A673 (cell line): ENCODE measurements at regions not wholly inside any gene's neighbourhood (a gene's known extent, or its start where the extent isn't known, plus 50 kb on each side); places are given as distances from the start of the nearest gene placed in this dataset.

ENCODE experiments used
- BruUV-seq: library from RNA; stranded (reverse); fragments of 400-500 nt; replicated peaks from 2 replicates; lab custom pipeline; 2021; lab: Mats Ljungman, UMichigan
- CTCF ChIA-PET: fragments of 300-600 bp; sonication (Branson Sonifier 250); formaldehyde crosslinking; loops from one replicate; lab custom pipeline; 2022; ENCODE audit warnings: antibody characterized with exemption; lab: Charles Lee
- POLR2A ChIA-PET: fragments of 300-600 bp; sonication (Branson Sonifier 250); formaldehyde crosslinking; loops from one replicate; lab custom pipeline; 2022; ENCODE audit warnings: antibody characterized with exemption; ENCODE audit not compliant: low non-redundant PET; lab: Charles Lee
- DNase-seq: peaks from one replicate; pipeline ENCODE4 v3.0.0-alpha.2; 2015; ENCODE audit warnings: low spot score
- H3K27ac ChIP-seq: fragments of 200-600 bp; sonication (generic); 2 replicates; pipeline ENCODE4 v1.5.1; 2016; ENCODE audit warnings: mixed run types, low read depth, mild to moderate bottlenecking, mixed read lengths, antibody characterized with exemption, low read length; ENCODE audit not compliant: poor library complexity, severe bottlenecking
- H3K27me3 ChIP-seq: fragments of 200-600 bp; sonication (generic); replicated peaks from 2 replicates; pipeline ENCODE4 v1.6.1; 2017; ENCODE audit warnings: mixed run types, low read depth, mild to moderate bottlenecking, mixed read lengths, antibody characterized with exemption, low read length; ENCODE audit not compliant: insufficient read depth, poor library complexity
- H3K36me3 ChIP-seq: fragments of 200-600 bp; sonication (generic); 2 replicates; pipeline ENCODE4 v1.6.1; 2016; ENCODE audit warnings: mixed run types, mild to moderate bottlenecking, mixed read lengths, antibody characterized with exemption, low read length; ENCODE audit not compliant: insufficient read depth, poor library complexity, severe bottlenecking
- H3K4me1 ChIP-seq: fragments of 200-600 bp; sonication (generic); 2 replicates; pipeline ENCODE4 v1.6.1; 2017; ENCODE audit warnings: mixed run types, mild to moderate bottlenecking, mixed read lengths, antibody characterized with exemption, low read length; ENCODE audit not compliant: insufficient read depth, poor library complexity, severe bottlenecking
- H3K4me3 ChIP-seq: fragments of 200-600 bp; sonication (generic); 2 replicates; pipeline ENCODE4 v1.5.1; 2016; ENCODE audit warnings: low read depth, mixed run types, mild to moderate bottlenecking, mixed read lengths, low read length; ENCODE audit not compliant: poor library complexity, severe bottlenecking
- H3K9me3 ChIP-seq: fragments of 200-600 bp; sonication (generic); 2 replicates; pipeline ENCODE4 v1.6.1; 2016; ENCODE audit warnings: mixed run types, low read depth, mild to moderate bottlenecking, mixed read lengths, antibody characterized with exemption, low read length; ENCODE audit not compliant: poor library complexity, severe bottlenecking
- EZH2 ChIP-seq: fragments of 200-600 bp; sonication (generic); IDR thresholded peaks from 2 replicates; pipeline ENCODE4 v1.6.1; 2017; ENCODE audit warnings: borderline replicate concordance, low read depth, mild to moderate bottlenecking, mixed read lengths, antibody characterized with exemption, low read length; ENCODE audit not compliant: poor library complexity, severe bottlenecking
- intact Hi-C: fragments of 100-400 bp; cut with micrococcal nuclease; formaldehyde crosslinking; loops from one replicate; pipeline ENCODE4 v1.10.0; 2022; ENCODE audit not compliant: unreplicated experiment
- TF ChIP-seq, protein P1 (sequence below): fragments of 300-800, 200-600 bp; sonication (generic); conservative IDR thresholded peaks from 2 replicates; pipeline ENCODE4 v1.5.1; 2017; ENCODE audit warnings: low read depth, mild to moderate bottlenecking, antibody characterized with exemption, low read length, moderate library complexity, mixed read lengths

DNA sequence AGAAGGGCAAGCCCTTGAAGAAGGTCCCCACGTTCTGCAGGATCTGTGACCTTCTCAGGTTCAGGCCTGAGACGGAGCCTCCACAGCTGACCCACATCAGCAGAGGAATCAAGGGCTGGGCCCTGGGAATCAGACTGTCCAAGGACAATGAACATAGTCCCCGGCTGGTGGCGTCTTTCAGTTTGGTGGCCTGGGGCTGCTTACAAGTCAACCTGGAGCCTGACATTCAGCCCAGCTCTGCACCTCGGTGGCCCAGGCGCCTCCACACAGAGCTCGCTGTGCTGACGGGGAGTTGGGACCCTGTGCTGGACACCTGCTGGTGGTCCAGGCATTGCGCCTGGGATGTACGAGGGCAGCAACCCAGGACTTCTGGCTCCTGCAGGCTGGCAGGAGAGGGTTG is 523.5 kb downstream of the TBC1D22A start:
- TF ChIP-seq, protein P1, sequence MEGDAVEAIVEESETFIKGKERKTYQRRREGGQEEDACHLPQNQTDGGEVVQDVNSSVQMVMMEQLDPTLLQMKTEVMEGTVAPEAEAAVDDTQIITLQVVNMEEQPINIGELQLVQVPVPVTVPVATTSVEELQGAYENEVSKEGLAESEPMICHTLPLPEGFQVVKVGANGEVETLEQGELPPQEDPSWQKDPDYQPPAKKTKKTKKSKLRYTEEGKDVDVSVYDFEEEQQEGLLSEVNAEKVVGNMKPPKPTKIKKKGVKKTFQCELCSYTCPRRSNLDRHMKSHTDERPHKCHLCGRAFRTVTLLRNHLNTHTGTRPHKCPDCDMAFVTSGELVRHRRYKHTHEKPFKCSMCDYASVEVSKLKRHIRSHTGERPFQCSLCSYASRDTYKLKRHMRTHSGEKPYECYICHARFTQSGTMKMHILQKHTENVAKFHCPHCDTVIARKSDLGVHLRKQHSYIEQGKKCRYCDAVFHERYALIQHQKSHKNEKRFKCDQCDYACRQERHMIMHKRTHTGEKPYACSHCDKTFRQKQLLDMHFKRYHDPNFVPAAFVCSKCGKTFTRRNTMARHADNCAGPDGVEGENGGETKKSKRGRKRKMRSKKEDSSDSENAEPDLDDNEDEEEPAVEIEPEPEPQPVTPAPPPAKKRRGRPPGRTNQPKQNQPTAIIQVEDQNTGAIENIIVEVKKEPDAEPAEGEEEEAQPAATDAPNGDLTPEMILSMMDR = no peak
- no peak for TF ChIP-seq EZH2
- Histone ChIP-seq H3K4me3 (no peak overlapping the region), H3K4me1 (no peaks in the 10 kb centered on the region), H3K27ac (no peak overlapping the region), H3K36me3 (no peaks in the 10 kb centered on the region), H3K9me3 (no peaks in the 10 kb centered on the region), H3K27me3 (peaks cover 9% of the 10 kb centered on the region)
- BruUV-seq = no TSS peak
- POLR2A ChIA-PET = no interaction called here
- CTCF ChIA-PET = no interaction called here
- no peak for DNase-seq
- intact Hi-C loops = no loop called here

DNA sequence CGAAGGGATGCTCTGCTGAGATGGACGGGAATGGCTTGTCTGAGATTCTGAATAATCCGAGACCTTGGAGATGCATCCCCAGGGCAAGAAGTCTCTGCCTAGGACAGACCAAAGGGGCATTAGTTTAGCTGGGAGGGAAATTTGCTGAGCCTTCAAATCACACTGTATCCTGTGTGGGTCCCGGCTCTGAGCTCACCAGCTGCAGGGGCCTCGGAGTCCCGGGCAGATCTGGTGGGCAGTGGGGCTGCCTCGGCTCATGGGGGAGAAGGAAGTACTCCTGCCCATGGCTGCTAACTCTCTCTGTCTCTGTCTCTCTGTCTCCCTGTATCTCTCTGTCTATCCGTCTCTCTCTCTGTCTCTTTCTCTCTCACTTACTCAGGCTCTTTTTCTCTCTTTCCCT is 522.4 kb downstream of the TBC1D22A start:
- Histone ChIP-seq H3K9me3 (no peaks in the 10 kb centered on the region), H3K4me1 (no peaks in the 10 kb centered on the region), H3K36me3 (no peaks in the 10 kb centered on the region), H3K27ac (no peak overlapping the region), H3K27me3 (peaks cover 21% of the 10 kb centered on the region), H3K4me3 (no peak overlapping the region)
- intact Hi-C loops = no loop called here
- TF ChIP-seq EZH2 = no peak
- TF ChIP-seq, protein P1 = no peak
- ChIA-PET CTCF (no interaction called here), POLR2A (no interaction called here)
- no peak for DNase-seq
- no TSS peak for BruUV-seq

DNA sequence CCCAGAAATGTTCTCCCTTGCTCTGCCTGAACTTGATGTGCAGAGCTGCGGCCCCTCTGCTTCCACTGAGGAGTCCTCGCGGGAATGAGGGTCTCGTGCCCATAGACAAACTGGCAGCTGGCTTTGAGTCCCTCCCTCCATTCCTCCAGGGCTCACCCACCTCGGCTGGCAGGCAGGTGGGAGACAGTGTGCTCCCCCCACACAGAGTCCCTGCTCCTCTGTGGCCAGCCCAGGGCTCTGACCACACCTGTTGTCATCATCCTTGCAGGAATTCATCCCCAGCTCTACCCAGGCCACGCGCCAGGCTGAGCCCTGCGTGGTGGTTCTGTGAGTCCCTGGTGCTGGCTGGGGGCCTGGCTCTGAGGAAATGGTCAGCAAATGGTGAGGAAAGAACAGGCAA is 521.9 kb downstream of the TBC1D22A start:
- Histone ChIP-seq H3K27me3 (peaks cover 25% of the 10 kb centered on the region), H3K4me3 (no peak overlapping the region), H3K36me3 (no peaks in the 10 kb centered on the region), H3K27ac (no peak overlapping the region), H3K9me3 (no peaks in the 10 kb centered on the region), H3K4me1 (no peaks in the 10 kb centered on the region)
- ChIA-PET CTCF (no interaction called here), POLR2A (no interaction called here)
- no peak for DNase-seq
- intact Hi-C loops = no loop called here
- no TSS peak for BruUV-seq
- TF ChIP-seq, protein P1 = no peak
- TF ChIP-seq EZH2 = no peak
